GM21576 (cell line): ENCODE measurements at regions not wholly inside any gene's neighbourhood (a gene's known extent, or its start where the extent isn't known, plus 50 kb on each side); places are given as distances from the start of the nearest gene placed in this dataset.

Experiments used
- ATAC-seq: cut with Tn5 transposase; IDR thresholded peaks from one replicate; pipeline ENCODE4 v1.9.1; 2021; ENCODE audit warnings: mild to moderate bottlenecking, moderate library complexity; ENCODE audit not compliant: unreplicated experiment

GRCh38 chr13:34216256-34216655, 398.3 kb downstream of the RFC3 start:
- no peak for ATAC-seq

DNA sequence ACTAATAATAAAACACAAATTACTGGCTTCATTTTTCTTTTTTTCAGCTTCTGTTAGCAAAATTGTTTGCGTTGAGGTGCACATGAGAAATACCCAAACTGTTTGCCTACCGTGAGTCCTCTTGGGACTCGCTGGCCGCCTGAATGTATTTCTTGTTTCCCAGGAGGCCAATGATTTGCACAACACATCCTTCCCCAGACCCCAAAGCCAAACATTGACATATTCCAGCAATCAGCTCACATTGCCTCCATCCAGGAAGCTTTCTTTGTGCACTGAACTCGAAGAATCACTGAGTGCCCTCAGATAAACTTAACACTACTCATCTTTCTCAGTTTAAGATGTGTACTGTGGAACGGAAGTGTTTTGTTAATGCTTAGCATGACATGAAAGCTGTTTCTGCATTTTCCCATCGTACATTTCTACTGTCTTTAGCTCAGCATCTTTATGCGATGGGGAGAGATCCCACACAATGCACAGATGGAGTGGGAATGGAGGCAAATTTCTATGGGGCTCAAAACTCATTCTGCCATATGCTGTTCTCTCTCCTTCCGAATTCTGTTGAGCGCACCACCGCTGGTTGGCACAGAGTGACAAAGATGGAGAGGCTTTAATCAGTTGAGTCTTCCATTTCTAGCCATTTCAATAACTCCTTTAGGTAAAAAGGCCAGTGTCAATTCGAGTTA, 399.5 kb downstream of the RFC3 start:
- ATAC-seq = no peak

DNA sequence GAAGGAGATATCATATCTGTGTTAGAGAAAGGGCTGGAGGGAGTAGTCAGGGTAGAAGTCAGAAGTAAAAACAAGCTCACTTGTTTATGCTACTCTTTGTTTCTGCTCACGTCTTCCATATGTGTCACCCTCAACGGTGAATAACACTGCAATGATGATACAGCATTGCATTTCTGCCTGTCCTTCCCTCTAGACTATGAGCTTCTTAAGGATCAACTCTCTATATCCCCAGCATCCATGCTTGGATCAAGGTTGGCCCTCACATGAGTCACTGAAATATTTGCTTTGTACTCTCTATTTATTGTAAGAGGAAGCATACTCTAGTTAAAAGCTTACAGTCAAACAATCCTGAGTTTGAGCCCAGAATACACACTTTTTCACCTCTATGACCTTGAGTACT, 406.0 kb downstream of the RFC3 start:
- ATAC-seq = no peak

GRCh38 chr13:34224877-34225276, 406.9 kb downstream of the RFC3 start:
- no peak for ATAC-seq

GRCh38 chr13:34230271-34230670, 412.3 kb downstream of the RFC3 start:
- no peak for ATAC-seq

GRCh38 chr13:34241332-34241731, 423.4 kb downstream of the RFC3 start:
- no peak for ATAC-seq

DNA sequence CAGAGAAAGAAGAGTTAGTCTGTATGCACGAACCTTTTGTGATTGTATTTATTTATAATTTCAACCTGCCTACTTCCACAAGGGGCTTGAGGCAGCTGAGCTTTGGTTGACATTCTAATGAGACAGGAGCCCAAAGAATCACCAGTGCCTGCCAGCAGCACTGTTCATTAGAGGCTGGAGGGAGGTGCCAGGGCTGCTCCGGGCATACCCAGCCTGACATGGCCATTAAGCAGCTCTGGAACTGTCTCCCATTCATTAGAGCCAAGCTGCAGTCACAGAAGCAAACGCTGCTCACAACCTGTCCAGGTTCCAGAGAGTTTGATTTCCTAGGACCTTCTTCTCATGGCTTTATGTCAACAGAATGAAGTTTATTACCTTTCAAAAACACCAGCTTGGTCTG, 425.5 kb downstream of the RFC3 start:
- no peak for ATAC-seq

- no peak for ATAC-seq
These were observed 428.6 kb downstream of the RFC3 start for GRCh38 chr13:34246511-34246910.

GRCh38 chr13:34247596-34247995, 429.6 kb downstream of the RFC3 start:
- ATAC-seq = no peak

DNA sequence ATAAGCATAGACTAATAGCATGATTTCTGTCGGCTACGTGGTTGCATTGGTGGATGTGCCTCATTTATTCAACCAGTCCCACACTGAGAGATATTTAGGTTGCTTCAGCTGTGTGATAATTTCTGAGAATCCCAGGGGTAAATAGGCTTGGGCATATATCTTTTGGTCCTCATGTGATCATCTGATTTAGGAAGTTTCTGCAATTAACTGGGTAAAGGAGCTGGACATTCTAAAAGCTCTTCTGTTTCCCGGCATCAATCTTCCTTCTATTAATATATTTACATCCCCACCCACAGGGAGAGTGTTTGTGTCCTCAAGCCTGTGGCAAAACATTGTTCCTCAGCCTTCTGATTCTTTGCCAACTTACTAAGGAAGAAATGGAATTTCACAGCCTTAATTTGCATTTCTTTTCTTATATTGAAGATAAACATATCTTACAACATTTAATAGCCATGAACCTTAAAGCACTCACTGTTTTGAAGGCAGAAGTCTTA, 431.6 kb downstream of the RFC3 start:
- no peak for ATAC-seq

DNA sequence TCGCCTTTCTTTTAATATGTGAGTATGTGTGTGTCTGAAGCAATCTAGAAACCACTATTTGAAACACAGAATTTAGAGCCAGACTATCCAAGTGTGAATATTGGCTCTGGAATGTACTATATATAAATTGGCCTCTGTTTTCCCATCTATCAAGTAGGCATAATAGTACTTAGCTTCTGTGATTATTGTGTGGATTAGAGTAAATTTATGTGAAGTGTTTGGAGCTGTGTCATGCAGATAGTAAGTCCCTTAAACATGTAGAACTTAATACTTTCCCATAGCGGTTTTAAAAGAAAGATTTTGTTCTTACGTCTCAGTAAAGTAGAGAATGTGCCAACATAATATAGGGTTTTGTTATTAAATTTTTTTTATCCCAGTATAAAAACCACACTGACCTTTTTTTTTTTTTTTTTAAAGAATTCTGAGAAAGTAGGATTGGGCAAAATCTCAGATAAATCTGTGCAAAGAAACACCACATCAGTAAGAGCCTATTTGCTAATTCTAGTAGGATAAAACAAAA, 432.3 kb downstream of the RFC3 start:
- ATAC-seq = no peak

DNA sequence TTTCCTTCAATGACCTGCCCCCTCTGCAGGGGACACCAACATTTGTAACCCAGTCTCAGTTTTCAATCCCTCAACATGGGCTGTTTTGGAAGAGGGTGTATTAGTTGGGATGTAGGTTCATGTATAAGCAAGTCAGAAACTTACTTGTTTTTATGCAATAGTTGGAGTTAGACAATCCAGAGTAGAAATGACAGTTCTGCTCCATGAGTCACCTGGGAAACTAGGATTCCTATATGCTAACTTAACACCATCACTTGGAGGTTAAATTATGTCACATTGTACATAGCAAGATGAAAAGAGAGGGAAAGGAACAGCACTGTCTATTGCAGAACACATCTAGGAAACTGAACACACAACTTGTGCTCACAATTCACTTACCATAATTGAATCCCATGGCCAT, 436.4 kb downstream of the RFC3 start:
- no peak for ATAC-seq

DNA sequence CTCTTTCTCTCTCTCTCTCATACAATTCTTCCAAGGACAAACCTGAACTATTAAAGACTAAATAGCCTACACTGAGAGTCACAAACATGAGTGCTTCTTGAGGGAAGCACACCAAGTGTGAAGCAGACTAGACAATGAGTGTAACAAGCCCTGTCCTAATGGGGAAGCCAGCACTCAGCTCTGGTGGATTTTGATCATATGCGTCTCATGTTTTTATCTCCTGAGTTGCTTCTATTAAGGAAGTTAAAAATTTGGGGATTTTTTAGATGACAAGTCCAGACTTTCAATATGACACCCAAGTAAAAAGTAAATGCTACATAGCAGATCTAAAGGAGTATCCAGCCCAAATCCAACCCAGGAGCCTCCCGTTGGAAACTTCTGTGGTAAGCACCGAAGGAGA, 437.8 kb downstream of the RFC3 start:
- no peak for ATAC-seq

DNA sequence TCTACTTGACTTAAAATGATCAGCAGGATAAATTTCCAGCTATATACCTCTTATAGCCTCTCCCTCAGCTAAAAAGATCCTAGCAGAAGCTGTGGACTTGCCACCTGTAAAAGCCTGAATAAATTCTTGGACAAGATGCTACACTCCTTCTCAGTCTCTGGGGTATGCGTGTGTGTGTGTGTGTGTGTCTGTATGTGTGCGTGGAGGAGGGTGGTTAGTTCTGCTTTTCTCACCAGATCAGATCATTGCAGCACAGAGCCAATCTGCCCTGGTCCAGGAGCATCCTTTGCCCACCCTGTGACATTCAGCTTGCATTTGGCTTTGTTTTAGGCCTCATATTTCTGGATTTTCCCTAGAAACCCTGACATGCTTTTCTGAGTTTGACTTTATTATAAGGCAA, 438.3 kb downstream of the RFC3 start:
- no peak for ATAC-seq

GRCh38 chr13:34257966-34258365, 440.0 kb downstream of the RFC3 start:
- ATAC-seq = no peak

DNA sequence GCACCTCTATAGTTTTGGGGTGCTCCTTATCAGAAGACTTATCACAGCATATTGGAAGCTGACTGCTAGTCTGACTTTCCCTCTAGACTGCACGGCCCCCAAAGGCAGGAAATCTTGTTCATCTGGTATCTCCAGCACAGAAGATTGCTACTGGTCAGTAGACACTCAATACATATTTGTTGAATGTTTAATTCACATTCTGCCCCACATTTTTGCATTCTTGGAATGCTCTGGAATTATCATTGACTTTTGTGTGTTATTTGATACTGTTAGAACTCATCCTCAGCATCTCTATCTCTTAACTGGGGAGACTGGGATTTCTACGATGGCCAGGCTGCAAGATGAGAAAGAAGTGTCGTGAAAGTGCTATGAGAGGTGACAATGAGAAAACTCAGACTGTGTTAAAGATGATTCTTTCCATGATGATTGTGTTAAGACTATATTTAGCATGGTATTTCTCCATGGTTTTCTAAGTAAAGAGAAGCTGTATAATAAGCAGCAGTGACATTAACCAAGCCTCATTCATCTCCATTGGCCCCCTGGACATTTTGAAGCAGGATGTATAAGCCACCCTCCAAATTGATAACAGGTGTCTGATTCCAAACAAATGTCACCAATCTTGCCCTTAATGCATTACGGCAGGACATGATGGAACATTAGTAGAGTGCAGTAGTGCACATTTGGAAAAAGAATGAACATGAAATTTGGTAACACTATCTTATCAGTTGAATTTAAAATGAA, 440.9 kb downstream of the RFC3 start:
- ATAC-seq = no peak

- no peak for ATAC-seq
These were observed 445.7 kb downstream of the RFC3 start for GRCh38 chr13:34263681-34264080.

- ATAC-seq = no peak
These were observed 447.2 kb downstream of the RFC3 start for GRCh38 chr13:34265046-34265679.

GRCh38 chr13:34276764-34277163, 458.8 kb downstream of the RFC3 start:
- ATAC-seq = no peak

DNA sequence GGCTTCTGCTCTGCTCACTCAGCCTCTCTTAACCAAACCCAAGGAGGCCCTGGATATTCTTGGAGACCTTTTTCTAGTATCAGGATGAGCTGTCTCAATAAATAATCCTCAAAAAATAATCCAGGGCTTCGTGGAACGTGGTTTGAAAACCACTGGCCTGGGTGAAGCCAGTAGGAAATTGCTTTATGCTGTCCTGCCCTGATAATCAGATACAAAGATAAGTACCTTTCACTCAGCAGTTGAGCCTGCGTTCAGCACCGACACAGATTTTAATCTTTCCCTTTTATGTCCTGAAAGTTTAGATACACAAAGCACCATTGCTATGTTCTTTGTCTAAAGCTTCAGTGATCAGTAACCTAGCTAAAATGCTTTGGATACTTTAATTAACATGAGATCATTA, 460.0 kb downstream of the RFC3 start:
- ATAC-seq = no peak

GRCh38 chr13:34278780-34279179, 460.8 kb downstream of the RFC3 start:
- no peak for ATAC-seq

GRCh38 chr13:34290661-34291060, 472.7 kb downstream of the RFC3 start:
- no peak for ATAC-seq
